HG03159 (cell line): ENCODE measurements at regions not wholly inside any gene's neighbourhood (a gene's known extent, or its start where the extent isn't known, plus 50 kb on each side); places are given as distances from the start of the nearest gene placed in this dataset.

Experiments used
- ATAC-seq: cut with Tn5 transposase; IDR thresholded peaks from one replicate; pipeline ENCODE4 v1.9.1; 2021; ENCODE audit warnings: mild to moderate bottlenecking, moderate library complexity; ENCODE audit not compliant: unreplicated experiment

DNA sequence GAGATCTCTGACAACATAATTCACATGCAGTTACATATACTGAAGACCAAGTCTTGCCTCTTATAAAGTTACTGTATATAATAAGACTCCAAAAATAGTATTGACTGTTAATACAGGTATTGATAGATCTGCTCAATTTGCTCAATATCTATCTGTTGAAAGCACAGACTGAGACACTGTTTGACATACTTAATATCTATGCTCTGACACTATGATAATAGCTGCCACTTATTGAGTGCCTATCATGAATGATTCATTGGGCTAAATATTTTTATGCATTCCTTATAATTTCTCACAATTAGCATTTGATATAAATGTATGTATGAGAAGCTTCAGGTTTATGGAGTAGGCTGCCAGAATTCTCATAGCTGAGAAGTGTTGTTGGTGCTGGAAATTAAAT is 1600.9 kb upstream of the IGFBP7 start:
- no peak for ATAC-seq

- ATAC-seq = no peak
Observed at GRCh38 chr4:58688568-58688967, 1578.4 kb upstream of the IGFBP7 start.

- ATAC-seq = no peak
Observed at GRCh38 chr4:58679886-58680285, 1569.7 kb upstream of the IGFBP7 start.

GRCh38 chr4:58679051-58679450 is 1568.9 kb upstream of the IGFBP7 start:
- no peak for ATAC-seq

DNA sequence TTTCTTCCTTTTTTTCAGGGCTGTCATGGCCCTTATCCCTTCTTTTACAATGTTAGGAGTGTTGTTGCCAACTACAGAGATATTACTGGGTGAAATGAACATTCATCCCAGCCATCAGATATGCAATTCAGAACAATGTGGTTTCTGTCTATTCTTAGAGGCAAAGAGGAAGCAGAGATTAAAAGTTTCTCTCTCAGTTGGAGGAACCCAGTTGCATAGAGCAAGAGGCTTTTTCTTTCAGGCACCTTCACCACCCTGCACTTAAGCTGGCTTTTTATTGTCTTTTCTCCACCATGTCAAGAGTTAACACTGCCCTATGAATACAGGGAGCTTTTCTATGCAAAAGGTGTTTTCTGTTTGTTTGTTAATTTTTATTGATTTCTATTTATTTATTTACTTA is 1559.6 kb upstream of the IGFBP7 start:
- no peak for ATAC-seq

DNA sequence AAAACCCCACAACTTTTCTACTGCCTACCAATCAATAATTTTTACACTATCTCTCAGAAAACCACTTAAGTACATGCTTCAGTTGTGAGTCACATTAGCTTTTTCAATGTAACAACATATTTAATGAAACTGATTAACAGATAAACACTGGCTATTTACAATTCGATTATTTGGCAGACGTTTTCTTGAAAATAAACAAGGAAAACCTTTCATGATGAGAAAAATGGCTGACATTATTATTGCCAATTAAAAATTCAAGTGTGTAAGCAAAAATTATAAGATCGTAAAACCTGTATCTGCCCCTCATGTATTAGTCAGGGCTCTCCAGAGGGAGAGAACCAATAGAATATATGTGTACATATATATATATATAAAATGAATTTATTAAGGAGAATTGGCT is 1555.5 kb upstream of the IGFBP7 start:
- no peak for ATAC-seq

DNA sequence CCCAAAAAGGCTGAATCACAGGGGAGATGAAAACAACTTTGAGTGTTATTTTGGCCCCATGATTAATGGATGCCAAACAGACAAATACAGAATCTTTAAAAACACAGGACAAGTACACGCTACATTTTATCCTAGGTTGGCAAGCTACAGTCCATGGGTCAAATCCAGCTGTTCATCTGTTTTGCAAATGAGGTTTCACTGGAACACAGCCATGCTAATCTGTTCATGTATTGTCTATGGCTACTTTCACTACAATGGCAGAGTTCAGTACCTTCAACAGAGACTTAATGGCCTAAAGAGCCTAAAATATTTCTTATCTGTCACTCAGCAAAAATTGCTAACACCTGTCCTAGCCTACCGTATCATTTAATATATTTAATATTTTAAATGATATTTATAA is 1548.5 kb upstream of the IGFBP7 start:
- ATAC-seq = no peak

DNA sequence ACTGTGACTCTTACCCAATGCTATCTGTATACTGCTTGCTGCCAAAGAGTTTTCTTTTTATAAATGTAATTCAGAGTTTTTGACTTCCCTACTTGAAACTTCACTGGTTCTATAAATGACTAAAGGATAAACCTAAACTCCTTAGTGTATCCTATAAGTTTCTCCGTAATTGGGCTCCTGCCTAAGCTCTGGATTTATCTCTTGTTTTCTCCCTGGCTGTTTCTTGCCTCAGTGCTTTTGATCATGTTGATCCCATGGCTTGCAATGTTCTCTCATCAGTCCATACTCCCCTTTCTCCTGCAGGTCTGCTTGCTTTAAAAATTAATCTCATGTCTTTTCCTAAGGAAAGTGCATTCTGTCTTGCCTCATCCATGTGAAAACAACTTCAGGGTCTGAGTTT is 1543.1 kb upstream of the IGFBP7 start:
- ATAC-seq = no peak

DNA sequence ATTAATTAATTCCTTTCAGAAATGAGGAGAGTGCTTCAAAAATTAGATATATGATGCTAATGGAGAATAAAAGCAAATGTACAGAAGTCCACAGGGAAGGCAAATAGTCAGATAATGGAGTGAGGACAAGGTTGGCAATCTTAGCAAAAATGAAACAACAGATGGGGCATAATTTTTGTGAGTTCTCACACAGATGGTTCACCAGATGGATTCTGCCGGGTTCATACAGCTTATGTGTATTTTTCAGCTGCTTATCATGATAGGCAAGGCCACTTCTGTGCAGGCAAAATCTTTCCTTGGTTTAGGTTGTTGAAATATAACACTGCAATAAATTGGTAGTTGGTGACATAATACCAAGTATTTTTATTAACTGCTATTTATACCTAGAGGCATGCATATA is 1539.0 kb upstream of the IGFBP7 start:
- ATAC-seq = no peak

DNA sequence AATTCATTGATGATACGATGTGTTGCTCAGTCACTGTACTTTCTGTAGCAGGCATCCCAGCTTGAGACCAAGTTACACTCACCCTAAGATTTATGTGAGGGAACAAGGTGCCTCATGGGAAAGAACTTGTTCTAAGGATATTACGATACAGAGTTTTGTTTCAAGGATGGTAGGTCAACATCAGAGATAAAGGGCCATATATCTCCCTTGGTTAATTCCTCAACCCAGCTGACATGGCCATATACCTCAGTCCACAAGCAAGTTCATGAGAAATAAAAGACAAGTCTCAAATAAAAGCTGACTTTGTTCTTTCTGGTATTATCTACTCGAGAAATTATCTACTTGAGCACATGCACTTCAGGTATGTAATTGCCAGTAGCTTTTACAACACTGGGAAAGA is 1535.9 kb upstream of the IGFBP7 start:
- no peak for ATAC-seq

DNA sequence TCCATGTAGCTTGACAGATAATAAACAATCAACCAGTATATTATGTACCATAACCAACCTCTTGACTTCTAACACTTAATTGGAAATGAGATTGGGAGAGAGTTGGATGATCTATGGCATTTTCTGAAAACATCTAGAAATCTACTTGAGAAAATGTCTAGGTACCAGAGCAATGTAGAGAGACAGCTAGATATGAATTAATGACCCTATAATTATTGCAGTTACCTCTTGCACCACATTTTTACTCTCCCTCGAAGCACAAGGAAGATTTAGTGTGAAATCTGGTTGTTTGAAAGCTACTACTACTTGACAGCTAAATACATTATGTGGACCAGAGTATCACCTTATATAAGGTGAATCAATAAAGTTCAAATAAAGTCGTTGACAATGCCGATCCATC is 1534.4 kb upstream of the IGFBP7 start:
- no peak for ATAC-seq

GRCh38 chr4:58636381-58636780 is 1526.2 kb upstream of the IGFBP7 start:
- no peak for ATAC-seq

- ATAC-seq = no peak
Observed at GRCh38 chr4:58617226-58617625, 1507.0 kb upstream of the IGFBP7 start.

- ATAC-seq = no peak
Observed at GRCh38 chr4:58611012-58611411, 1500.8 kb upstream of the IGFBP7 start.

- no peak for ATAC-seq
Observed at GRCh38 chr4:58606303-58606702, 1496.1 kb upstream of the IGFBP7 start.

DNA sequence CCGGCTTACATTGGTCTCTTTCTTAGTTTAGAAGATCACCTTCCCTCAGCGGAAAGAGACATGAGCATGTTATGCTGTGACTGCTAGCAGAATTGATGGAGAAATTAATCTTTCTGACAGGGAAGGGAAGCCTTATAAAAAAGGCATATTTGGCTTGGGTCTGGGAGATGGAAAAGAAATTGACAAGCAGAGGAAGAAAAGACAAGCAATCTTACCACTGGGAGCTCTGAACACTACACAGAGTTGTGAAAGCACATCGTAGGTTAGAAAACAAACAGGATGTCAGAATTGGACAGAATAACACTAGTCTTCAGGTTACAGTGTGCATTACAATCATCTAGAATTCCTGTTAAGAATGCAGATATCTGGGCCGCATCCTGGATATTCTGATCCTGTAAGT is 1493.8 kb upstream of the IGFBP7 start:
- no peak for ATAC-seq

DNA sequence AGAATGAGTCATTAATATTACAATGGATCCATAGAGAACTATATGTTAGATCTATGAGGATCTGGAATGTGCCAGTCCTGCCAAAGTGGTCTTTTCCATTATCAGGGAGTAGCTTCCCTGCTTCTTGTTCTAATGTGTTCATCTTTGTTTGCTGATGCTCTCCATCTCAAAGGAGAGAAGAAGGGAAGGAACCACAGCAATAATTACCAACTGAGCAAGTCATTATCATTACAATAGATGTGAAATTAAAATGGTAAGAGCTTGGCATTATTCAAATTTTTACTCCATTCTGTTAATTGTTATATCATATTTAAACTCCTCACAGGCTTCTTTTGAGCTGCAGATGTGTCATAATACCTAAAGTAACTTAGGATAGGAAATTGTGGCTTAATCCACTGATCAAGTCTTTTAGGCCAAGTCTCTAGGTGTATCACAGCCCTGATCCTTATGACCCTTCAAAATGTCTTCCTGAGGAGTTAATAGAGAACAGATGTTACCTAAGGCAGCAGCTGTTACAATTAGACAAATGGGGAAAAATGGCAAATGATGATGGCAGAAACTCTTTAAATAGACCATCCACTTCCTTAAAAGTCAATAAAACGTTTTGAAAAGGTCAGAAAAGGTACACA is 1492.7 kb upstream of the IGFBP7 start:
- no peak for ATAC-seq

DNA sequence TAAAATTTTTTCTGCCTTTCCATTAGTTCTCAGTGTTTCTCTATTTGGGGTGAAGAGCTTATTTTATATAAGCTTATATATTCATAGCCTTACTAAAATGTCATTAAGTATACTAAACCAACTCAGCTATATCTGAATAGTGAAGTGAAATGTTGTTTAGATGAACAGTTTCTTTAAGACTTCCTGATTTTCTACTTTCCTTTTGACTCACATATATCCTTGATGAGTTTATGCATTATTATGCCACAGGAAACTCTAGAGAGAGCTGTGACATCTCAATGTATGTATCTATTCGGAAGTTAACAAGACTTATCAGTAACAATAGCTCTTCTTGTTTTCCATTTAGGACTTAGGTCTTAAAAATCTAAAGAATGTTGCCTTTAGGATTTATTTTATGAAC is 1491.8 kb upstream of the IGFBP7 start:
- ATAC-seq = no peak

- no peak for ATAC-seq
Observed at GRCh38 chr4:58600290-58600689, 1490.1 kb upstream of the IGFBP7 start.

DNA sequence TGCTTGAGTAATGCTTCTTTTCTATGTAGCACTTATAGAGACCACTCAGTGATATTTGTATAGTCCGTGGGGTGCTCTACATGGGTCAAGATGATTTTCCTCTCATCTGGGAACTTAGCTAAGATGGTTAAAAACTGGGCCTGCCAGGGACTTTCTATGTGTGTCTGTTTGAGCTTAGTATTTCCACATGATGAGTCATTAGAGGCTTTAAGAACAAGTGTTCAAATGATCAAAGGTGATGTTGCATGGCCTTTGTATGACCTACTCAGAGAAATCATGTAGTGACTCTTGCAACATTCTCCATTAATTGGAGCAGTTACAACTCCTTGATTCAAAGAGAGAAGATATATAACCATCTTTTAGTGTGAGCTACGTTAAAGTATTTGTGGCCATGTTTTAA is 1480.5 kb upstream of the IGFBP7 start:
- ATAC-seq = no peak

DNA sequence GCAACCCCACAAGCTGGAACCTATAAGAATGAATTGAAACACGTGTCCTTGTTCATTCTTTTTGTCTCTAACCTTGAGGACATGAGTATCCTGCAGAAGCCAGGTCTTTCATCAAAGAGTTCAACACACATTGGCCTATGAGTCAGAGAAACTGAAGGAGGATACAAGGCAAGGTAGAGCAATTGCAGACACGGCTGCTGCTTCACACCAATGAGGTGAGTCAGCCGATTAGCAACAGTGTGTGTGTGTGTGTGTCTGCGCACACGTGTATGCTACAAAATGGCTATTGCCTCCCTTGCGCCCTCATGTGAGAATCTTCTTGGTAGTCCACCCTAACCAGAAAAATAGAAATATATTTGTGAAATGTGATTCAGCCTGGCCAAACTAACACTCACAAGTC is 1477.7 kb upstream of the IGFBP7 start:
- no peak for ATAC-seq

DNA sequence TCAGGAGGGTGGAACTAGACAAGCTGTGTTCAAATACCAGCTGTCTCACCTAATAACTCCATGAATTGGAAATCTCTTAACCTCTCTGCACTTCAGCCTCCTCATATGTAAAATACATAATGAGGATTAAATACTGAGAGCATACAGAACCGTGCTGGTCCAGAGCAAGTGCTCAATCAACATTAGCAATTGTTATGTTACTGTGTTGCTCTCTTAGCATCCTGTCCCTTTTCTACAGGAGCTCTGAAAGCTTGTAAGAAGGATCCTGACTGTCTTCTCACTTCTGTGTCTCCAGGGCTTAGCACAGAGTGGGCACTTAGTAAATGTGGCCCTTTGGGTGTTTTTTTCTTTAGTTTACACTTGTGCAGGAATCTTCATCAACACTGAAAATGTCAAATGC is 1456.1 kb upstream of the IGFBP7 start:
- no peak for ATAC-seq

GRCh38 chr4:58564695-58565475 is 1454.7 kb upstream of the IGFBP7 start:
- no peak for ATAC-seq
